ENCODE measurements at regions not wholly inside any gene's neighbourhood (a gene's known extent, or its start where the extent isn't known, plus 50 kb on each side); places are given as distances from the start of the nearest gene placed in this dataset.
"Not testable (repeated sequence)": the region's sequence is repeated elsewhere in the genome, so short reads cannot be mapped to it uniquely, and the experiment has no call there.

DNA sequence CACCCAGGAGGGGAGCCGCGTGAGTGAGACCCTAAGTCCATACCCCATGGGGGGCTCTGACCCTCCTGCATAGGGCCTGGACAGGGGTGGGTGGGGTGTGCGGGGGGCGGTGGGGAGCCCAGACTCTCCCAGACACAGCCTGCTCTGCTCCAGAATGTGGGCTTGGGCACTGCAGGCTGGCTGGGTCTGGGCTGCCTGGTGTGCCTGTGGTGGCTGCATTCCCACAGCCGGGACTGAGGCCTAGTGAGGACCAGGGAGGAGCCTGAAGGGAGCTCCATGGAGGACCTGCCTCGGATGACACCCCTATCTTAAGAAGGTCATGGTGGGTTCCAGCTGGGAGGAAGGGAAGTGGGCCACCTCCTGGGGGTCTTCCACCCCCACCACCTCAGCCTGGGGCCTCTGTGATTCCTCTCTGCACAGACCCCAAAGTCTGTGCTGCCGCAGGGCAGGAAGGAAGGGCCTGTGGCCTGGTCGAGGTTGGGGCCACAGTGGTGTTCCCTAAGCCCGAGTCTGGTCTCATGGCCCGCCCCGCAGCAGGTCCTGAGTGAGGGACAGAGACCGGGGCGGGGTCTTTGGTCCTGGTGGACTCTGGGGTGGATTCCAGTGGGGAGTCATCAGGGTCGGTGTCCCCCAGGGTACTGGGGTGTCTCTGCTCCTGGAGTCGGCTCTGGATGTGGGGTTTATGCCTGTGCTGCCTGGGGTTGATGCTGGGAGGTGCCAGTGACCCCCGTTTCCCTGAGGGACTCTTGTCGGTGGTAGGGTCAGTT is 392.3 kb downstream of the TMEM121 start:
- H3K9me3 ChIP-seq (ENCODE audit: control insufficient read depth in 4 of 4, insufficient read depth in 3 of 4, low read length in 3 of 4) = peaks cover 0 to 29% (median 2%) of the 10 kb centered on the region in 4 donors
- no peak overlapping the region for H3K9ac ChIP-seq (ENCODE audit: insufficient read depth in 1 of 2, low read length in 2 of 2)
- no peaks in the 10 kb centered on the region for H3K36me3 ChIP-seq (ENCODE audit: control insufficient read depth in 4 of 4, insufficient read depth in 4 of 4, low read length in 4 of 4)
- H3K27ac ChIP-seq (ENCODE audit: low read depth in 1 of 2, low read length in 1 of 2) = no peak overlapping the region
- H3K4me1 ChIP-seq (ENCODE audit: control insufficient read depth in 5 of 5, insufficient read depth in 5 of 5, low read length in 5 of 5) = no peaks in the 10 kb centered on the region
- no peak for ATAC-seq (ENCODE audit: insufficient read depth, low FRiP score)
- TF ChIP-seq, protein P1, sequence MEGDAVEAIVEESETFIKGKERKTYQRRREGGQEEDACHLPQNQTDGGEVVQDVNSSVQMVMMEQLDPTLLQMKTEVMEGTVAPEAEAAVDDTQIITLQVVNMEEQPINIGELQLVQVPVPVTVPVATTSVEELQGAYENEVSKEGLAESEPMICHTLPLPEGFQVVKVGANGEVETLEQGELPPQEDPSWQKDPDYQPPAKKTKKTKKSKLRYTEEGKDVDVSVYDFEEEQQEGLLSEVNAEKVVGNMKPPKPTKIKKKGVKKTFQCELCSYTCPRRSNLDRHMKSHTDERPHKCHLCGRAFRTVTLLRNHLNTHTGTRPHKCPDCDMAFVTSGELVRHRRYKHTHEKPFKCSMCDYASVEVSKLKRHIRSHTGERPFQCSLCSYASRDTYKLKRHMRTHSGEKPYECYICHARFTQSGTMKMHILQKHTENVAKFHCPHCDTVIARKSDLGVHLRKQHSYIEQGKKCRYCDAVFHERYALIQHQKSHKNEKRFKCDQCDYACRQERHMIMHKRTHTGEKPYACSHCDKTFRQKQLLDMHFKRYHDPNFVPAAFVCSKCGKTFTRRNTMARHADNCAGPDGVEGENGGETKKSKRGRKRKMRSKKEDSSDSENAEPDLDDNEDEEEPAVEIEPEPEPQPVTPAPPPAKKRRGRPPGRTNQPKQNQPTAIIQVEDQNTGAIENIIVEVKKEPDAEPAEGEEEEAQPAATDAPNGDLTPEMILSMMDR (IDR thresholded peaks at IDR 0.05; ENCODE audit: control extremely low read depth, extremely low read depth) = no peak
- no peak overlapping the region for H3K4me3 ChIP-seq
- WGBS, 2 donors = 46 to 78% methylated on average over 16 to 17 of the region's 17 CpGs
- peak in 1 of 3 donors; percentile 2 for DNase-seq
- H3K27me3 ChIP-seq (ENCODE audit: control insufficient read depth in 3 of 3, insufficient read depth in 3 of 3, low read length in 2 of 3) = no peaks in the 10 kb centered on the region

DNA sequence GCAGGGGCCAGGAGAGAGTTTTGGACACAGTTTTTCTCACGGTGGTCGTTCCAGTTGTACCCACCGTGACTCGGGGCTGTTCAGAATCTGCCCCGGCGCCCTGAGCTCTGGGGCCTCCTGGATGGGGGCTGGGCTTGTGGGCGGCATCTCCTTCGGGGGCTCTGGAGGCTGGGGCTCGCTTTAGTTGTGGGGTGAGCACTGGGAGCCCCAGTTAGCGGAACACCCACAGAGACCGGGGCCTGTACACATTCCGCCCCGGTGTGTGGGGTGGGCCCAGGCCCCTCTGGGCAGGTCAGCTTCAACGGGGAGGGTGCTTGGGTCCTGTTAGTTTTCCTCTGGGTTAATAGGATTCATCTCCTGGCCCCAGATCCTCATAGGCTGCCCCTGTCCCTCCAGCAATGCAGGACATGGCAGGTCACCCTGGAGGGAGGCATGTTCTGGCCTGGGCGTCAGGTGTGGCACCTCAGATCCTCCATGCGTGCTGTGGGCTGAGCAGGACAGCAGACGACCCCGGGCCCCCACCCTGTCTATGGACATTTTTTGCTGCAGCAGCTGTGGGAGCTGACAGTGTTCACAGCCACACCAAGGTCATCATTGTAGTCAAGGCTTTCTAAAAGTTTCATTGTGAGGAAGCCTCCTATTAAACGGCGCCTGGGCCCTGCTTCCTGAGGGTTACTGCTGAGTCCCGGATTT is 393.2 kb downstream of the TMEM121 start:
- H3K4me1 ChIP-seq (ENCODE audit: control insufficient read depth in 5 of 5, insufficient read depth in 5 of 5, low read length in 5 of 5) = no peaks in the 10 kb centered on the region
- DNase-seq (peak in 1 of 3 donors; percentile 7), ATAC-seq (ENCODE audit: insufficient read depth, low FRiP score) (no peak)
- TF ChIP-seq, protein P1 (IDR thresholded peaks at IDR 0.05; ENCODE audit: control extremely low read depth, extremely low read depth) = no peak
- no peak overlapping the region for H3K9ac ChIP-seq (ENCODE audit: insufficient read depth in 1 of 2, low read length in 2 of 2)
- H3K27me3 ChIP-seq (ENCODE audit: control insufficient read depth in 3 of 3, insufficient read depth in 3 of 3, low read length in 2 of 3) = no peaks in the 10 kb centered on the region
- peaks cover 0 to 27% (median 3%) of the 10 kb centered on the region in 4 donors for H3K9me3 ChIP-seq (ENCODE audit: control insufficient read depth in 4 of 4, insufficient read depth in 3 of 4, low read length in 3 of 4)
- no peak overlapping the region for H3K4me3 ChIP-seq
- 79 to 85% methylated on average over 21 of the region's 21 CpGs for WGBS, 2 donors
- no peak overlapping the region for H3K27ac ChIP-seq (ENCODE audit: low read depth in 1 of 2, low read length in 1 of 2)
- no peaks in the 10 kb centered on the region for H3K36me3 ChIP-seq (ENCODE audit: control insufficient read depth in 4 of 4, insufficient read depth in 4 of 4, low read length in 4 of 4)

DNA sequence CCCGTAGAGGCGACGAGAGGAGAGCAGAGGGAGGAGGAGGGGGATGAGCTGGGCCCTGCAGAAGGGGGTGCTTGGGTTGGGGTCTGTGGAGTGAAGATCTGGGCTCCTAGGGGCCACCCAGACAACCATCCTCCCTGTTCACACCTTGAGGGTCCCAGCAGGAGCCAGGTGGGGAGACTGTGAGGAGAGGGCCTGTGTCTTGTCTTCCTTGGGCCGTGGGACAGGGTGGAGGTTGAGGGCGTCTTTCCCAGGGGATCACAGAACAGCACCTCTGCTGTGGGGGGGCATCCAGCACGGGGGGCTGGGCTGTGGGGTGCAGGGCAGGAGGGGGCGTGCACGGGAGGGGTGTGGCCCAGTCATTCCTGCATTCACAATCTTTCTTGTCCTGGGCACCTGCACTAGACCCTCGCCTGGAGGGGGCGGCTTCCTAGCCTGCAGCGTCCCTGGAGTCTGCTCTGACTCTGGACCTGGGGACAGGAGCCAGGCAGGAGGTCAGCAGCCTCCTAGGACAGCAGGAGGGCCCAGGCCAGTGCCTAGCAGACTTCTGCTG is 393.8 kb downstream of the TMEM121 start:
- not testable (repeated sequence) for H3K27ac ChIP-seq (ENCODE audit: low read depth in 1 of 2, low read length in 1 of 2); H3K36me3 ChIP-seq (ENCODE audit: control insufficient read depth in 4 of 4, insufficient read depth in 4 of 4, low read length in 4 of 4); H3K9ac ChIP-seq (ENCODE audit: insufficient read depth in 1 of 2, low read length in 2 of 2); ATAC-seq (ENCODE audit: insufficient read depth, low FRiP score); H3K4me3 ChIP-seq; H3K27me3 ChIP-seq (ENCODE audit: control insufficient read depth in 3 of 3, insufficient read depth in 3 of 3, low read length in 2 of 3); H3K4me1 ChIP-seq (ENCODE audit: control insufficient read depth in 5 of 5, insufficient read depth in 5 of 5, low read length in 5 of 5)
- H3K9me3 ChIP-seq (ENCODE audit: control insufficient read depth in 4 of 4, insufficient read depth in 3 of 4, low read length in 3 of 4) = peaks cover 0 to 27% (median 3%) of the 10 kb centered on the region in 4 donors
- DNase-seq = peak in 1 of 3 donors; percentile 2
- WGBS, 2 donors = 74 to 76% methylated on average over 8 to 11 of the region's 11 CpGs

DNA sequence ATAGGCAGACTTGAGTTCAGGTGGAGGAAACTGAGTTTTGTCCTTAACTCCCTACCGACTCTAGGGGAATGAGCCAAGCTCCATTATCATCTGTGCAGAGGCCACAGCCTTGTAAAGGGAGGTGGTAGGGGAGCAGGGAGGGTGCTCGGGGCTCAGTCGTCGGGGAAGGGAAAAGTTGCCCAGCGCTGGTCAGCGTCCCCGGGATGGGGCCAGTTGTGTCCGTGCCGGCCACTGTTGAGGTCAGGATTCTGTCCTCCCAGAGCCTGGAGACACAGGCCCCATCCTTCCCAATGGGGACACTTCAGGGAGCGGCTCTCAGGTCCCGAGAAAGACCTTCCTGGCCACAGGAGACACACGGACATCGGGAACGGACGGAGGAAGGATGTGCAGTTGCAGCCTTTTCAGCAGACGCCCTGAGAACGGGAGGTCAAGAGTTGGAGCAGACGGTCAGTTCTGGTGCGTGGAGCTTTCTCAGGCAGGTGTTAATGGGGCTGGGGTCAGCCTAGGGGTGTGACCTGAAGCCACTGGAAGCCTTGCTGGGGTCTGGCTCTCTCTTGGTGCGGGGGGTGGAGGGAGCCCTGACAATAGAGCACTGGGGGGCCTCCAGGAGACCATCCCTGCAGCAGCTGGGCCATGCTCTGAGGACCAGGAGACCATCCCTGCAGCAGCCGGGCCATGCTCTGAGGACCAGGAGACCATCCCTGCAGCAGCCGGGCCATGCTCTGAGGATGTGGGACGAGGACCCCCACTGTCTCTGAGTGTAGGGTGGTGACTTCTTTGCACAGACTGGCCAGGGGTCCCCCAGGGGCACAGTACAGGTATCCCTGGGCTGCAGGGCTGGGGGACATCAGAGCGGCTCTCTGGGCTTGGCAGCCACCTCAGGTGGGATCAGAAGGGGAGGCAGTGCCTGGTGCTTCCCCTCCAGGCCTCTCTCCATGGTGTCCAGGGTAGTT is 394.7 kb downstream of the TMEM121 start:
- ATAC-seq (ENCODE audit: insufficient read depth, low FRiP score); H3K9ac ChIP-seq (ENCODE audit: insufficient read depth in 1 of 2, low read length in 2 of 2); H3K27me3 ChIP-seq (ENCODE audit: control insufficient read depth in 3 of 3, insufficient read depth in 3 of 3, low read length in 2 of 3); H3K4me3 ChIP-seq; H3K36me3 ChIP-seq (ENCODE audit: control insufficient read depth in 4 of 4, insufficient read depth in 4 of 4, low read length in 4 of 4); H3K27ac ChIP-seq (ENCODE audit: low read depth in 1 of 2, low read length in 1 of 2); H3K4me1 ChIP-seq (ENCODE audit: control insufficient read depth in 5 of 5, insufficient read depth in 5 of 5, low read length in 5 of 5): not testable (repeated sequence)
- 89 to 92% methylated on average over 22 to 24 of the region's 24 CpGs for WGBS, 2 donors
- H3K9me3 ChIP-seq (ENCODE audit: control insufficient read depth in 4 of 4, insufficient read depth in 3 of 4, low read length in 3 of 4) = peaks cover 0 to 24% (median 3%) of the 10 kb centered on the region in 4 donors
- DNase-seq = peak in 1 of 3 donors; percentile 8

DNA sequence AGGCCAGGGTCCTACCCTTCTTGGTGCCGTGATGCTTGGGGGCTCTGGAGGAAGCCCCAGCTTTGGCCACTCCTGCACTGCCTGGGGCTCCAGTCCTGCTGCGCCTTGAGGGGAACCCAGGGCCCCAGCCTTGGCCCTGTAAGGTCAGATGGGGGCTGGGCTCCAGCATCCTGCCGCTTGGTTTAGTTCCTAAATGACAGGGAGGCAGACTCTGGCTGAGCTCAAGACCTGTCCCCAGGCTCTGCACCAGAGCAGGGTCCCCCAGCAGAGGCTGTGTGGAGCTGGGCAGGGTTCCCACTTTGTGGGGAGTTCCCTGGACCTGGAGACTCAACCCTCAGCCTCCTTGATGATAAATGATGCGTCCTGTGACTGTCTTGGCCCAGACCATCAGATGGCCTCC is 395.4 kb downstream of the TMEM121 start:
- H3K4me1 ChIP-seq (ENCODE audit: control insufficient read depth in 5 of 5, insufficient read depth in 5 of 5, low read length in 5 of 5); H3K27me3 ChIP-seq (ENCODE audit: control insufficient read depth in 3 of 3, insufficient read depth in 3 of 3, low read length in 2 of 3); H3K36me3 ChIP-seq (ENCODE audit: control insufficient read depth in 4 of 4, insufficient read depth in 4 of 4, low read length in 4 of 4); H3K27ac ChIP-seq (ENCODE audit: low read depth in 1 of 2, low read length in 1 of 2); ATAC-seq (ENCODE audit: insufficient read depth, low FRiP score); H3K9ac ChIP-seq (ENCODE audit: insufficient read depth in 1 of 2, low read length in 2 of 2); H3K4me3 ChIP-seq: not testable (repeated sequence)
- WGBS, 2 donors = 64 to 83% methylated on average over 4 of the region's 4 CpGs
- DNase-seq = peak in 1 of 3 donors; percentile 1
- H3K9me3 ChIP-seq (ENCODE audit: control insufficient read depth in 4 of 4, insufficient read depth in 3 of 4, low read length in 3 of 4) = peaks cover 0 to 17% (median 2%) of the 10 kb centered on the region in 4 donors
